ENCODE measurements at regions not wholly inside any gene's neighbourhood (a gene's known extent, or its start where the extent isn't known, plus 50 kb on each side); places are given as distances from the start of the nearest gene placed in this dataset.

DNA sequence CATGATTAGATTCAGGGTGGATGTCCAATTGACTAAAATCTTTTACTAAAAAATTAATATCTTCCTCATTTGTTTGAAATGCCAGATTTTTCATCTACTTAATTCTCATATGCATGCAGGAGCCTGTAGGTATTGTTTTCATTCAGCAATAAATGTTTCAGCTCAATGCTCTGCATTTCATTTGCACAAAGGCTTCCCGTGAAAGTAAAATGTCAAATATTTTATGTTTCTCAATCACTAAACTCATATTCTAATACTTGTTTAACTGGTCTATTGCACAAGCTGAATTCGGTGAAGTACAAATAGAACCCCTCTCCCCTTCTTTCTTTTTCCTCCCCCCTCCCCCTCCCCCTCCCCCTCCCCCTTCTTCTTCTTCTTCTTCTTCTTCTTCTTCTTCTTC is 175.9 kb downstream of the MCHR2 start:
- H4K91ac ChIP-seq (replicated peaks; ENCODE audit: insufficient read length, low read length), result no peak overlapping the region
- no peak for FAIRE-seq

More for the DNA sequence above, 175.9 kb downstream of the MCHR2 start:
- no peak overlapping the region for H3K18ac ChIP-seq (ENCODE audit: extremely low read depth, low read length)
- no peak overlapping the region for H3K14ac ChIP-seq (ENCODE audit: insufficient read length)
- H3K9ac ChIP-seq (replicated peaks in 1 of 4; ENCODE audit: extremely low read depth in 1 of 4, low read depth in 3 of 4, low read length in 3 of 4), result no peak overlapping the region
- no peak for DNase-seq (ENCODE audit: low read depth in 1 of 2, low spot score in 2 of 2)
- H2AFZ ChIP-seq (ENCODE audit: low read length), result no peak overlapping the region
- ChIA-PET POLR2A (ENCODE audit: partially characterized antibody) (no interaction called here), CTCF (ENCODE audit: partially characterized antibody) (interaction anchor here (3.5 kb wide), 1 partner anchor 15 kb away, joined by 13 read pairs; no protein-coding TSS in a partner anchor)
- no peak overlapping the region for H2BK120ac ChIP-seq (replicated peaks; ENCODE audit: low read depth, low read length)
- H3K4ac ChIP-seq (replicated peaks; ENCODE audit: insufficient read length, low read depth, low read length), result no peak overlapping the region
- H2BK20ac ChIP-seq (ENCODE audit: low read length), result no peak overlapping the region
- no peaks in the 10 kb centered on the region; the same call in 1 of the 2 replicates for H3K23me2 ChIP-seq (ENCODE audit: low read depth, low read length)
- H3K4me3 ChIP-seq (ENCODE audit: extremely low read depth in 1 of 4, insufficient read depth in 2 of 4, low read depth in 3 of 4, low read length in 4 of 4), result no peak overlapping the region
- H3K36me3 ChIP-seq (ENCODE audit: control insufficient read depth in 2 of 4, insufficient read depth in 4 of 4, low read length in 3 of 4), result no peaks in the 10 kb centered on the region
- no peaks in the 10 kb centered on the region for H3K27me3 ChIP-seq (replicated peaks in 1 of 4; ENCODE audit: control insufficient read depth in 3 of 4, extremely low read depth in 1 of 4, insufficient read depth in 3 of 4, low read length in 3 of 4)
- H3K4me2 ChIP-seq (ENCODE audit: insufficient read depth in 1 of 2, low read depth in 2 of 2, low read length in 2 of 2), result no peak overlapping the region
- WGBS, 2 experiments (ENCODE audit: extremely low coverage in 1 of 2, insufficient coverage in 1 of 2, insufficient read length in 1 of 2, insufficient replicate concordance in 2 of 2, low coverage in 1 of 2, low lambda C conversion rate in 2 of 2, missing lambda C conversion rate in 1 of 2), result 92% methylated on average over 1 of the region's 2 CpGs; no CpG with 5 or more reads in 1 of the 2 experiments
- H2BK15ac ChIP-seq (ENCODE audit: low read length), result no peak overlapping the region
- no peaks in the 10 kb centered on the region; a peak in 1 of 4 replicates for H3K9me3 ChIP-seq (ENCODE audit: insufficient read depth in 2 of 2, low read depth in 1 of 2, low read length in 1 of 2)
- no peaks in the 10 kb centered on the region for H4K20me1 ChIP-seq (replicated peaks in 1 of 2; ENCODE audit: control insufficient read depth in 1 of 2, insufficient read depth in 2 of 2, low read length in 2 of 2)
- no peak overlapping the region for H2AK5ac ChIP-seq (ENCODE audit: low read depth, low read length)
- no peak overlapping the region for H2BK12ac ChIP-seq (ENCODE audit: low read depth, low read length)
- H3K79me1 ChIP-seq (ENCODE audit: low read depth, low read length), result no peaks in the 10 kb centered on the region
- H3K56ac ChIP-seq (replicated peaks; ENCODE audit: insufficient read length, low read depth, low read length), result no peak overlapping the region
- no peak overlapping the region for H2BK5ac ChIP-seq (ENCODE audit: low read depth, low read length)
- no peak overlapping the region for H4K8ac ChIP-seq (ENCODE audit: extremely low read depth, insufficient read depth, low read length)
- TF ChIP-seq CHD1 (IDR thresholded peaks at IDR 0.05; ENCODE audit: low read depth, low read length) (no peak), CHD2 (IDR thresholded peaks at IDR 0.05; ENCODE audit: low read length) (no peak), POLR2AphosphoS5 (IDR thresholded peaks at IDR 0.05; ENCODE audit: low read depth, low read length) (no peak), BRCA1 (IDR thresholded peaks at IDR 0.05; ENCODE audit: low read depth, low read length) (no peak), CBX8 (IDR thresholded peaks at IDR 0.05; ENCODE audit: borderline replicate concordance, low read depth, low read length) (no peak), JUN (IDR thresholded peaks at IDR 0.05; ENCODE audit: low read depth, low read length) (no peak), ATF2 (IDR thresholded peaks at IDR 0.05; ENCODE audit: low read length) (no peak), YY1 (IDR thresholded peaks at IDR 0.05; ENCODE audit: low read depth, low read length) (no peak)
- TF ChIP-seq, protein P1, sequence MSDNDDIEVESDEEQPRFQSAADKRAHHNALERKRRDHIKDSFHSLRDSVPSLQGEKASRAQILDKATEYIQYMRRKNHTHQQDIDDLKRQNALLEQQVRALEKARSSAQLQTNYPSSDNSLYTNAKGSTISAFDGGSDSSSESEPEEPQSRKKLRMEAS (IDR thresholded peaks at IDR 0.05), result no peak
- H3K4me1 ChIP-seq (replicated peaks in 1 of 4; ENCODE audit: control insufficient read depth in 3 of 4, insufficient read depth in 4 of 4, low read length in 3 of 4), result peaks cover 0 to 5% (median 0%) of the 10 kb centered on the region in 4 experiments; a peak in 1 of 7 replicates
- H4K5ac ChIP-seq (ENCODE audit: insufficient read length, low read depth, low read length), result no peak overlapping the region
- no peaks in the 10 kb centered on the region for H3K79me2 ChIP-seq (ENCODE audit: control insufficient read depth in 1 of 2, insufficient read depth in 2 of 2, low read length in 2 of 2)
- H3K27ac ChIP-seq (ENCODE audit: low read depth, low read length), result no peak overlapping the region
- H3K23ac ChIP-seq (ENCODE audit: insufficient read length), result no peak overlapping the region

Data from H1 (cell line).